ENCODE measurements at regions not wholly inside any gene's neighbourhood (a gene's known extent, or its start where the extent isn't known, plus 50 kb on each side); places are given as distances from the start of the nearest gene placed in this dataset.

DNA sequence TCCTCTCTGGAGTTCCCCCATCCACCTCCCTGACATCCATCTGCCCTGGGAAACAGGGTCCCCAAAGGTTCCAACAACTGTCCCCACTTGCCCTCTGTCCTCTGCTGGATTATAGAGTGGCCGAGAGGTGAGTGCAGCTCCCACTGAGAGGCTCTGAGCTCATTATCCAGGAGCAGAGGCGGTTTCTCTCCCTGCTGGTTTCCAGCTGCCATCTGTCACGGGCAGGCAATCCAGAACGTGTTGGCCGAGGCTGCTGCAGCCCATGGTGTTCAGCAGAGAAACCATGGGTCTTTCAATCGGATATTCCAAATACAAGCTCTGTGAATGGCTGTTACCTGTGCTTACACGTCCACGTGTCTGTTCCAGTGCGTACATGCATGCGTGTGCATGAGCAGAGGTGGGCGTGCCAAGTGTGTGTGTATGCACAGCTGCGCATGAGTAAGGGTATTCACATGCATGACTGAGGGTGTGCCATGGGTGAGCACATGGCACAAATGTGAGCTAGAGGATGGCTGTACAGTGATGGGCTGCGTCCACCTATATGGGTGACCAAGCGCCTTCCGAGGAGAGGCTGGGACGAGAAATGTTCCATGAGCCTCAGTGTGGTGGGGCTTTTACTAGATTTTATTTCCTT is 183.7 kb upstream of the PMEPA1 start:
- no peak for TF ChIP-seq EZH2 (IDR thresholded peaks at IDR 0.05; ENCODE audit: borderline replicate concordance, low read length)
- TF ChIP-seq, protein P1, sequence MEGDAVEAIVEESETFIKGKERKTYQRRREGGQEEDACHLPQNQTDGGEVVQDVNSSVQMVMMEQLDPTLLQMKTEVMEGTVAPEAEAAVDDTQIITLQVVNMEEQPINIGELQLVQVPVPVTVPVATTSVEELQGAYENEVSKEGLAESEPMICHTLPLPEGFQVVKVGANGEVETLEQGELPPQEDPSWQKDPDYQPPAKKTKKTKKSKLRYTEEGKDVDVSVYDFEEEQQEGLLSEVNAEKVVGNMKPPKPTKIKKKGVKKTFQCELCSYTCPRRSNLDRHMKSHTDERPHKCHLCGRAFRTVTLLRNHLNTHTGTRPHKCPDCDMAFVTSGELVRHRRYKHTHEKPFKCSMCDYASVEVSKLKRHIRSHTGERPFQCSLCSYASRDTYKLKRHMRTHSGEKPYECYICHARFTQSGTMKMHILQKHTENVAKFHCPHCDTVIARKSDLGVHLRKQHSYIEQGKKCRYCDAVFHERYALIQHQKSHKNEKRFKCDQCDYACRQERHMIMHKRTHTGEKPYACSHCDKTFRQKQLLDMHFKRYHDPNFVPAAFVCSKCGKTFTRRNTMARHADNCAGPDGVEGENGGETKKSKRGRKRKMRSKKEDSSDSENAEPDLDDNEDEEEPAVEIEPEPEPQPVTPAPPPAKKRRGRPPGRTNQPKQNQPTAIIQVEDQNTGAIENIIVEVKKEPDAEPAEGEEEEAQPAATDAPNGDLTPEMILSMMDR (IDR thresholded peaks at IDR 0.05; ENCODE audit: low read length) = no peak

All from OCI-LY1 (cell line).